ENCODE measurements at regions not wholly inside any gene's neighbourhood (a gene's known extent, or its start where the extent isn't known, plus 50 kb on each side); places are given as distances from the start of the nearest gene placed in this dataset.

DNA sequence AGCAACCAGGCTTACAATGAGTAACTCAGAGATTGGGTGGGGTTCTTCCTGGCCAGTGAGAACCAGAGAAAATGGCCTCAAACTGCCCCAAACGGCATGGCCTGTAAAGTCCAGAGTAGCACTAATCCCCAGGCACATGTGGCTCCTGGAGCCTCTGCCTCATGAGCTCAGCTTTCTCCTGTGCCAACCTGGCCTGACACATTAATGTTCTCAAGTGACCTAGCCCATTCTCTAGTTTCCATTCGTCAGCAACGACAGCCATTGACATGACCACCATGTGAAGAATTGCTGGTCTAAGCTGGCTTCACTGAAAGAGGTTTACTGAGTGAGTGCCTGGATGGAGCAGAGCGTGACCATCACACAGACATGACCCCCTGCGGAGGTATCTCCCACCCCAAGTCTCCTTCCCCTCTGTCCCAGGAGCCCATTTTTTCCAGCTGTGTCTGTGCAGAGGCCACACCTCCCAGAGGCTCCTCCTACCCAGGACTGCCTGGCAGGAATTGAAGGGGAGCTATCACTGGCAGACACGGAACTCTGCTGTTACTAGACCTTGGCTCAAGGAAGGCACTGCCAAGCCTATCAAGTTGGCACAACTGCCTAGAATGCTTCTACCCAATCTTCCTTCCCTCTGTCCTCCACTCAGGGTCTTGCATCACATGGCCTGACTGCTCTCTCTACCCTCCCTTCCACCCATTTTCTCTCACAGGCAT lies 59.0 kb upstream of the BOD1 start:
- Histone ChIP-seq H3K9me3 (no peaks in the 10 kb centered on the region), H3K27me3 (no peaks in the 10 kb centered on the region), H3K4me1 (no peaks in the 10 kb centered on the region), H3K27ac (no peak overlapping the region), H3K4me3 (no peak overlapping the region), H3K36me3 (no peaks in the 10 kb centered on the region)
- intact Hi-C loops (cut with DNase I; ENCODE audit: low total_unique reads): no loop called here
- DNase-seq: no peak
- TF ChIP-seq, protein P1, sequence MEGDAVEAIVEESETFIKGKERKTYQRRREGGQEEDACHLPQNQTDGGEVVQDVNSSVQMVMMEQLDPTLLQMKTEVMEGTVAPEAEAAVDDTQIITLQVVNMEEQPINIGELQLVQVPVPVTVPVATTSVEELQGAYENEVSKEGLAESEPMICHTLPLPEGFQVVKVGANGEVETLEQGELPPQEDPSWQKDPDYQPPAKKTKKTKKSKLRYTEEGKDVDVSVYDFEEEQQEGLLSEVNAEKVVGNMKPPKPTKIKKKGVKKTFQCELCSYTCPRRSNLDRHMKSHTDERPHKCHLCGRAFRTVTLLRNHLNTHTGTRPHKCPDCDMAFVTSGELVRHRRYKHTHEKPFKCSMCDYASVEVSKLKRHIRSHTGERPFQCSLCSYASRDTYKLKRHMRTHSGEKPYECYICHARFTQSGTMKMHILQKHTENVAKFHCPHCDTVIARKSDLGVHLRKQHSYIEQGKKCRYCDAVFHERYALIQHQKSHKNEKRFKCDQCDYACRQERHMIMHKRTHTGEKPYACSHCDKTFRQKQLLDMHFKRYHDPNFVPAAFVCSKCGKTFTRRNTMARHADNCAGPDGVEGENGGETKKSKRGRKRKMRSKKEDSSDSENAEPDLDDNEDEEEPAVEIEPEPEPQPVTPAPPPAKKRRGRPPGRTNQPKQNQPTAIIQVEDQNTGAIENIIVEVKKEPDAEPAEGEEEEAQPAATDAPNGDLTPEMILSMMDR (IDR thresholded peaks at IDR 0.05): no peak
- TF ChIP-seq POLR2A (IDR thresholded peaks at IDR 0.05): no peak

DNA sequence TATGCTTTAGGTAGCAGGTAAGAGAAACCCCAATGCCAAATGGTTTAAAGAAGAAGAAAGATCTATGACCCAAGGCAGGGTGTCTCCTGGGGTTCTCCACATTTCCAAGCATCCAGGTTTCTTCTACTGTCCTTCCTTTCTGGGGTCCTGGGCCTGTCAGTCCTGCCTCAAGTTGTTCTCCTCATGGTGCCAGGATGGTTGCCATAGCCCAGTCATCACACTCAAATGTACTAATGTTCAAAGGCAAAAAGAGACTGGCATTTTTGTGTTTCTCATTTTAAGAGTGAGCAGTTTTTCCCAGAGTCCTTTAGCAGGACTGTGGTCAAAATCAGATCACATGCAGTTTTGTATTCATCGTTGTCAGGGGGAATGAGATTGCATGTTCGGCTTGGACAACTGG lies 59.9 kb upstream of the BOD1 start:
- TF ChIP-seq, protein P1 (IDR thresholded peaks at IDR 0.05): no peak
- TF ChIP-seq POLR2A (IDR thresholded peaks at IDR 0.05): no peak
- no peaks in the 10 kb centered on the region for H3K27me3 ChIP-seq
- intact Hi-C loops (cut with DNase I; ENCODE audit: low total_unique reads): no loop called here
- no peaks in the 10 kb centered on the region for H3K36me3 ChIP-seq
- no peak overlapping the region for H3K27ac ChIP-seq
- no peak overlapping the region for H3K4me3 ChIP-seq
- DNase-seq: no peak
- H3K4me1 ChIP-seq: no peaks in the 10 kb centered on the region
- H3K9me3 ChIP-seq: no peaks in the 10 kb centered on the region

DNA sequence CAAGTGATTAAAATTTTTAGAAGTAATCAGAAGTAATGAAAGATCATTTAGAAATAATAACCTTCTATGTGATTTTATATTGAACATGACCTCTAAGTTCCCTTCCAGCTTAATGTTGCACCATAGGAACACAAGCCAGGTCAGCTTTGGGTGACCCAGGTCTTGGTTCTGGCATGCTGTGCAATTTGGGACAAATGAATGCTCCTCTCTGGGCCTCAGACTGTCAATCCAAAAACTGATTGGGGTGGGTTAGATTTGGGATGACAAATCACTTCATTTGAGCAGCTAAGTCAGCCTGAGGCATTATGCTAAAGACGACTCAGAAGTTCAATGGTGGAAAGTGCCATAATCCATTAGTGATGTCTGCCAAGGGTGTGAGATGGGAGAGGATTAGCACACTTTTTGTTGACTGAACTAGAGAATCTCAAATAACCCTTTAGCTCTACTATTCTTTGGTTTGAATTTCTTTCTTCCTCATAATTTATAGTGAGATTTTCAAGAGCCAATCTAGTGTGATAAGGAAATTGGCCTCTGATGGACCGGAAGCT lies 60.7 kb upstream of the BOD1 start:
- TF ChIP-seq POLR2A (IDR thresholded peaks at IDR 0.05): no peak
- TF ChIP-seq, protein P1 (IDR thresholded peaks at IDR 0.05): no peak
- intact Hi-C loops (cut with DNase I; ENCODE audit: low total_unique reads): no loop called here
- Histone ChIP-seq H3K4me3 (no peak overlapping the region), H3K27me3 (no peaks in the 10 kb centered on the region), H3K36me3 (no peaks in the 10 kb centered on the region), H3K9me3 (no peaks in the 10 kb centered on the region), H3K27ac (no peak overlapping the region), H3K4me1 (no peaks in the 10 kb centered on the region)
- no peak for DNase-seq

DNA sequence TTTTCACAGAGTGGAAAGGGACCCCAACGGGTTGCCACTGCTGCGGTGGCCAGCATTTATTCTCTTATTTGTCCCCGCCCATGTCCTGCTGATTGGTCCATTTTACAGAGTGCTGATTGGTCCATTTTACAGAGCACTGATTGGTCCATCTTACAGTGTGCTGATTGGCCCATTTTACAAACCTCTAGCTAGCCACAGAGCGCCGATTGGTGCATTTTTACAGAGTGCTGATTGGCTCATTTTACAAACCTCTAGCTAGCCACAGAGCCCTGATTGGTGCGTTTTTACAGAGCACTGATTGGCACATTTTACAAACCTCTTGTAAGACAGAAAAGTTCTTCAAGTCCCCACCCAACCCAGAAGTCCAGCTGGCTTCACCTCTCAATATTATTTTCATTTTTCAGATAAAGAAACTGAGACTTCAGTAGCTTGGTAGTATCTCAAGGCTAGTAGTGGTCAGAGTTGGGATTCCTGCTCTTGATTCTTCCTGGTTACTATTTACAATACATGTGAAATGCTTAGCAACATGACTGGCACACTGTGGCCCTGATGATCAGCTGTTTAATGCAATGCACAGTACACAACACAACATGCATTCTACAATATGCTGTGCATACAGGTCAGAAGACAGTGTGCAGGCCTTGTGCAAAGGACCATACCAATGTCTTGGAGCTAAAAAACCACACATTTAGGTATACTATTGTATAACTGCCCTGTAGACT lies 63.6 kb upstream of the BOD1 start:
- no peak for DNase-seq
- H3K4me1 ChIP-seq: no peaks in the 10 kb centered on the region
- H3K4me3 ChIP-seq: no peak overlapping the region
- TF ChIP-seq, protein P1 (IDR thresholded peaks at IDR 0.05): no peak
- no peak for TF ChIP-seq POLR2A (IDR thresholded peaks at IDR 0.05)
- H3K27me3 ChIP-seq: no peaks in the 10 kb centered on the region
- no peaks in the 10 kb centered on the region for H3K9me3 ChIP-seq
- H3K36me3 ChIP-seq: no peaks in the 10 kb centered on the region
- no peak overlapping the region for H3K27ac ChIP-seq
- intact Hi-C loops (cut with DNase I; ENCODE audit: low total_unique reads): no loop called here

DNA sequence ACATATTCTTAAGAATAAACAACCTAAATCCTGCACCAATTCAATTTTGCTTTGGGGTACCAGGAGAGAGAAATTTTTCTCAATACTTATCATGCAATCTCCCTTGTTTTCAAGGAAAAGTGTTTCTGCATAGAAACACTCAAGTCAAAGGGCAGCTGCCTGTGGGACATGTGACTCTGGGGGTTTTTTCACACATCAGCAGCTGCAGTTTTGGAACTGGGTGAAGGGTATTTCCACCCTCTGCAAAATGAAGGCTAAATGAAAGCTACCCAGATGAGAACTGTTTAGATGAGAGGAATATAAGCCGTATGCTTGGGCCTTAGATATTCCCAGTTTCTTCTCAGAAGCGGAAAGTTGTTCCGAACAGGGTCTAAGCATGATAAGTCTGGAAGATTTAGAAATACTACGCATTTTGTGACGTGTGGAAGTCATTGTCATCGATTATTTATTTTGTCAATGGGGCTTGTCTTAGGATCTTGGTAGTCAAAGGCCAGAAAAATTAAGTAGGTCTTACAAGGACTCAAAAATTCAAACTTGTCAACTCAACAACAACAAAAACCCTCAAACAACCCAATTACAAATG lies 64.3 kb upstream of the BOD1 start:
- intact Hi-C loops (cut with DNase I; ENCODE audit: low total_unique reads): no loop called here
- Histone ChIP-seq H3K36me3 (no peaks in the 10 kb centered on the region), H3K27me3 (no peaks in the 10 kb centered on the region), H3K27ac (no peak overlapping the region), H3K9me3 (no peaks in the 10 kb centered on the region), H3K4me3 (no peak overlapping the region), H3K4me1 (no peaks in the 10 kb centered on the region)
- DNase-seq: no peak
- TF ChIP-seq, protein P1 (IDR thresholded peaks at IDR 0.05): no peak
- no peak for TF ChIP-seq POLR2A (IDR thresholded peaks at IDR 0.05)
